Cardiac fibroblast (primary cell): ENCODE measurements at regions not wholly inside any gene's neighbourhood (a gene's known extent, or its start where the extent isn't known, plus 50 kb on each side); places are given as distances from the start of the nearest gene placed in this dataset.

Experiments
- DNase-seq, 2 donors: peaks; one replicate each; pipeline versions ENCODE4 v3.0.0 to v3.0.0-alpha.2; 2010; ENCODE audit warnings: low read depth in 2 of 2
- H3K4me3 ChIP-seq, 2 donors: replicated peaks in 1 of 2; 1 replicate in 1 of 2; 2 replicates in 1 of 2; pipeline ENCODE4 v1.5.1; 2011; ENCODE audit warnings: low read depth in 2 of 2, low read length in 2 of 2, mild to moderate bottlenecking in 2 of 2, moderate library complexity in 1 of 2
- TF ChIP-seq, protein P1 (sequence below): IDR thresholded peaks from one replicate; pipeline ENCODE4 v1.5.1; 2011; ENCODE audit warnings: low read depth, mild to moderate bottlenecking, low read length, inconsistent platforms

DNA sequence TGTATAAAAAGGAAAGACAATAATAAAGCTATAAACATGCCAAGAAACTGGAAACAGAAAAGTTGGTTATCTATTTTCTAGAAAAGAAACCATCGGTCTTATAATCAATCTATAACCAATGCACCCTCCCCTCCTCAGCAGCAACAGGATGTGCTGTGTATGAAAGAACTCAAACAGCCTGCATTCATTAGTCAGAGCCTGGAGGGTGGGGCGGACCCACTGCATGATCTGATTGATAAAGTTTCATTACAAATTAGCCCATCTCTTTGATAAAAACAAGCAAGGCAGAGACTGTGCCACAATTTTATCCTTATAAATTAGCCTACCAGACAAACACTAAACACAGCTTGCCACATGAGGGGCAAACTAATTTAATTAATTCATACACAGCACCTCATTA is 448.1 kb downstream of the BCAT1 start:
- peak in 1 of 2 donors; percentile 48 for DNase-seq
- TF ChIP-seq, protein P1, sequence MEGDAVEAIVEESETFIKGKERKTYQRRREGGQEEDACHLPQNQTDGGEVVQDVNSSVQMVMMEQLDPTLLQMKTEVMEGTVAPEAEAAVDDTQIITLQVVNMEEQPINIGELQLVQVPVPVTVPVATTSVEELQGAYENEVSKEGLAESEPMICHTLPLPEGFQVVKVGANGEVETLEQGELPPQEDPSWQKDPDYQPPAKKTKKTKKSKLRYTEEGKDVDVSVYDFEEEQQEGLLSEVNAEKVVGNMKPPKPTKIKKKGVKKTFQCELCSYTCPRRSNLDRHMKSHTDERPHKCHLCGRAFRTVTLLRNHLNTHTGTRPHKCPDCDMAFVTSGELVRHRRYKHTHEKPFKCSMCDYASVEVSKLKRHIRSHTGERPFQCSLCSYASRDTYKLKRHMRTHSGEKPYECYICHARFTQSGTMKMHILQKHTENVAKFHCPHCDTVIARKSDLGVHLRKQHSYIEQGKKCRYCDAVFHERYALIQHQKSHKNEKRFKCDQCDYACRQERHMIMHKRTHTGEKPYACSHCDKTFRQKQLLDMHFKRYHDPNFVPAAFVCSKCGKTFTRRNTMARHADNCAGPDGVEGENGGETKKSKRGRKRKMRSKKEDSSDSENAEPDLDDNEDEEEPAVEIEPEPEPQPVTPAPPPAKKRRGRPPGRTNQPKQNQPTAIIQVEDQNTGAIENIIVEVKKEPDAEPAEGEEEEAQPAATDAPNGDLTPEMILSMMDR: no peak
- H3K4me3 ChIP-seq: no peak overlapping the region

DNA sequence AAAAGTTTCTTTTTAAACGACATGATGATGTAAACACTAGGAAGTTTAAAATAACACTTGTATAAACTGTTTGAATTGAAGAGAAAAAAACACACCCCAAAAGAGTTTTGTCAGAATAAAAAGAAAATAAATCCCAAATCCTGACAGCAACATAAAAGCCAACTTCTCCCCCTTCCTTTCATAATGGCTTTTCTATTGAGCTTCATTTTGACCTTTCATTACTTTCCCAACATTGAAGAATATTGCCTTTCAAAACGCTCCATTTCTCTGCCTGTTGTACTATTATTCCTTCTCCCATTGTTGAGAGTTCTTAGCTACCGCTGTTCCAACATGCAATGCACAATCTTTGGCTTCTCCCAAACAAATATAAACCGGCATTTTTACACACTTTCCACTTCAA is 448.5 kb downstream of the BCAT1 start:
- no peak for DNase-seq
- H3K4me3 ChIP-seq: no peak overlapping the region
- TF ChIP-seq, protein P1: no peak

DNA sequence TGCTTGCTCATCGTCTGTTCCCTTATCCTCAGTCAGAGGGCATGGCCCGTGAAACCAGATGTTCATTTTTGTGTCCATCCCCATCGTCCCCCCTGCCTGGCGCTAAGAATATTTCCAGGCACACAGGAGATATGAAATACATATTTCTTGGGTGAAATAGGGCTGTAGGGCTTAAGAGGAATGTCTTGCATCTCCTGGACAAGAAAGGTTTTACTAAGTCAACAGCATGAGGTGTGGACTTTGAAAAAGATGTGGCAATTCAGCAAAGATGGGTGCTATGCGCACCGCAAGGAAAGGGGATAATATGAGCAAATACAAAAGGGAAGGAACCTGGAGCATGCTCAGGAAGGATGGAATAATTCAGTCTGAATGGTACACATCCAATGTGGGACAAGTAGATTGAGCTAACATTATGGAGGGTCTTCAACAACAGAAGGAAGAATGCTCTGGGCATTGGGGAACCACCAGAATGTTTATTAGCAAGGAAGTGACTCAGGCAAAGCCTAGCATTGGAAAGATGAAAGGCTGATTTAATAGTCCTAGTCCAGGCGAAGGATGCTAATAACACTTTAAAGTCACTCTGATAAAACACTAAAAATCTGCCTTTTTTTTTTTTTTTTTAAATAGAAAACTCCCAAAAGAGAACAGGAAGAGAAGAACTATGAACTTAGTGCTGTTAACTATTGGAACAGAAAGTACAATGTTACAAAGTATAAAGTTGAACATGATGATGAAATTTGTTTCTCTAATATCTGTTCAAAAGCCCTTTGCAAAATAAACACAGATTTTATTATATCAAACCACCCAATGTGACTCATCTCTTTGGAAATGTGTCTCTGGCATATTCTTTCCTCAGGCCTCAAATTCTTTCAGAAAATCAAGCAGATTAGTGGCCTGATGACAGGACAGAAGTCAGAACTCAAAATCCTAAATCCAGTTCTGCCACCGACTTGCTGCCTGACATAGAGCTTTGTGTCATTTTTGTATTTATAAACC is 449.5 kb downstream of the BCAT1 start:
- peak; percentile 58 to 82 for DNase-seq
- TF ChIP-seq, protein P1: no peak
- no peak overlapping the region for H3K4me3 ChIP-seq

DNA sequence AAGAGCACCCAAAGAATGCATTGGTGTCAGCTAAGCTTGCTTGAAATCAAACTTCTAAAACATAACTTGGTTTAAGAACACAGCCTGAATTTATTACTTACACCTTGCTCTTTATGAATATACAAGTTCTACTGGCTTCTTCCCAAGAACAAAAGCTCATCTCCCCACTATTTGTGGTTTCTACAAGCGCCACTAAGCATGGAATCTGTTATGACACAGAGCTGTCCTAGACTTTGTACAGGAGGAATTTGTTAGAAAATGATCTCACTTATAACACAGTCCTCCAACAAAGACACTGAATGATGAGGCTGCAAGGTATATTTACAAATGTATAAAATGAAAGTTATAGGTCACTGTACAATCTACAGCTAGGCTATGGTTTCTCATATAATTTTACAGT is 452.1 kb downstream of the BCAT1 start:
- TF ChIP-seq, protein P1: no peak
- DNase-seq: peak; percentile 12 to 78
- H3K4me3 ChIP-seq: no peak overlapping the region

DNA sequence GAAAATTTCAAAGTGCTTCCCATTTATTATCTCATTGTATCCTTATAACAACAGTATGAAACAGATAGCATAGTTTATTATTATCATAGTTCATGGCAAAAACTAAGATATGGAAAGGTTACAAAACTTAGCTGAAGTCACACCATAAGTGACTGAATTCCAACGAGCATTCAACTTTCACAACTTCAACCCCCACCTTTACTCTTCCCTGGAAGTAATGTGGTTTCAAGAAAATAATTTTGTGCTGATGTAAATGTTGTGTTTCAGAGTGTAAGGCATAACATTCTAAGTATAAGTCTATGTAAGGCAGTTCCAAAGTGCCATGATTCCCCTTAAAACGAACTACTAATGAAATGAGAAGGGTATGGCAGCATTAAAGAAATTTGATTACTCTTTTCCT is 454.5 kb downstream of the BCAT1 start:
- peak in 1 of 2 donors; percentile 39 for DNase-seq
- TF ChIP-seq, protein P1: no peak
- no peak overlapping the region for H3K4me3 ChIP-seq

DNA sequence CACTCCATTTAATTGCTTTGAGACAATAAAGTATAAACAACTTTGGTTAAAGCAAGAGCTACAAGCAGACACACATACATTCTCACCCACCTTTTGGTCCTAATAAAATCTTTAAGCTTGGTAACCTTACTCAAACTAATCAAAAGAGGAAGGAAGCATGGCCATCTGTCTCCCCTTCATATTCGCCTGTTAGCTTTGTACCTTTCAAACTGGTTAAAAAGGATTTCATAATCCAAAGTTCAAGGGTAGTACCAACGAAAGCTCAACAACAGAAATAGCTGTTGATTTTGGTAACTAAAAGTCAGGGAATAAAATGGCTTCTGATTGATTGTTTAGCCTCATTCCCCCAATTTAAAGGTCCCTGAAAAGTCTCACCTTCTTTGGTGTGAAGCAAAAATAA is 456.9 kb downstream of the BCAT1 start:
- H3K4me3 ChIP-seq: no peak overlapping the region
- TF ChIP-seq, protein P1: no peak
- DNase-seq: no peak

DNA sequence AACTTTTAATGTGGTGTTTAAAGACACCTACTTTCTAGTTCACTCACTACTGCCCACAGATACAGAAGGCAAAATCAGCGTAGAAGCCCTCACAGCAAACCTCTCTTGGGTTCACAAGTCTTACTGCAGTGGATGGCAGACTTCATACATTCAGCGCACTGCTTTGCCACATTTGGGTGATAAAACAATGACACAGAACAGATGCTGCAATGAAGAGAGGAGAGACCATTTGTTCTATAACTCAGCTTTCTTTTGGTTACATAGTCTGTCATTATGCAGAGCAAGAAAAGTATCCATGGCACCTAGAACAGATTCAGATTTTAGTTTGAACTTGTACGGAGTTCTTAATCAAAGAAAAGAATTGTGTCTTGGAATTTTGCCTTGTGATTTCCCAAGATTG is 459.0 kb downstream of the BCAT1 start:
- no peak overlapping the region for H3K4me3 ChIP-seq
- TF ChIP-seq, protein P1: no peak
- no peak for DNase-seq
